Stimulated activated CD4-positive, alpha-beta T cell treated with anti-CD3 and anti-CD28 coated beads, Interleukin-2, amount 100 ng/mL, for 4 hours (primary cell): ENCODE measurements at regions not wholly inside any gene's neighbourhood (a gene's known extent, or its start where the extent isn't known, plus 50 kb on each side); places are given as distances from the start of the nearest gene placed in this dataset.
"Not testable (repeated sequence)": the region's sequence is repeated elsewhere in the genome, so short reads cannot be mapped to it uniquely, and the experiment has no call there.

Experiments
- DNase-seq: peaks from one replicate; pipeline ENCODE4 v3.0.0-alpha.2; 2020; ENCODE audit warnings: low read depth

DNA sequence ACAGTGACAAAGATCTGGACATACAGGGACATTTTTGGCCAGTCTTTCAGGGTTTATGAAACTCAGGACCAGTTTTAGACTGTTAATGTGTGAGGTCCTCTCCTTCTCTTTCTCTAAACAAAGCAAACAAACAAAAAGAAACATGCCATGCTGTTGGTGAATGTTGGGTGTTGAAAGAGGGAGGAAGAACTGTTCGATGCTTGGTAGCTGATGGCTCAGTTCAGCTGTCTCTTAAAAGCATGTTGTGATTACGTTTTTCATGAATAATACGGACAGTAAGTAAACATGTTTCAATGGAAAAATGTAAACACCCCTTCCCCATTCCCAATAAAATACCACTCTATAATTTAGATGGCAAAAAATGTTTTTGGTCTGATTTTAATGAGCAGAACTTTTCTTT is 219.1 kb downstream of the SEC23IP start:
- no peak for DNase-seq

DNA sequence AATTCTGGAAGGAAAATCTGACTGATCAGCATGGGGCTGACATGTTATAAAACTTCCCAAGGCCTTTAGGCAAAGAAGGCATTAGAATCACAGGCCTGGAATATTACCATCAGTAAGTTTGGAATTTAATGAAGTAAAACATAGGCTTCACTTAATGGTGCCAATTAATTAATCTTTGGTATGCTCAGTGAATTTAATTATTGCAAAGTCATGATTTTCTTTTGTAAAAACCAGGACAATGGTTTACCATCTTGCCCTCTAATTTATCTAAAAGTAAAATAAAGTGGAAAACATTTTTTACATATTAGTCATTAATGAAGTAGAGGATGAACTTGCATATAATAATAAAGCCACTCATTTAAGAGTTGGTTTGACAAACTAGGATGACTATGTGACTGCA is 220.3 kb downstream of the SEC23IP start:
- no peak for DNase-seq

- DNase-seq = no peak
Observed at GRCh38 chr10:120115959-120116358, 223.4 kb downstream of the SEC23IP start.

DNA sequence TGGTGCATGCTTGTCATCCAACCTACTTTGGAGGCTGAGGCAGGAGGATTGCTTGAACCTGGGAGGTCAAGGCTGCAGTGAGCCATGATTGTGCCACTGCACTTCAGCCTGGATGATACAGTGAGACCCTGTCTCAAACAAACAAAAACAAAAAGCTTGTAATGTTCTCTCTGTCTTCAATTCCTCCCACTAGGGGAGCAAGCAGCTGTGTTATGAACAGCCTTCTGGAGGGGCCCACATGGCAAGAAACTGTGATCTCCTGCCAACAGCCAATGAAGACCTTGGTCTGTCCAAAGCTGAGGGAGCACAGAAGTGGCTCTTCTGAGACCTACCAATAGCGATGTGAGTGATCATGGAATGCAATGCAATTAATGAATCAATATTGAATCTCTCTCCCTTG is 229.2 kb downstream of the SEC23IP start:
- no peak for DNase-seq

GRCh38 chr10:120131183-120131582 is 238.7 kb downstream of the SEC23IP start:
- no peak for DNase-seq

- DNase-seq = no peak
Observed at GRCh38 chr10:120132811-120133210, 240.3 kb downstream of the SEC23IP start.

GRCh38 chr10:120138689-120139088 is 246.2 kb downstream of the SEC23IP start:
- DNase-seq = no peak

GRCh38 chr10:120145107-120145506 is 252.6 kb downstream of the SEC23IP start:
- no peak for DNase-seq

DNA sequence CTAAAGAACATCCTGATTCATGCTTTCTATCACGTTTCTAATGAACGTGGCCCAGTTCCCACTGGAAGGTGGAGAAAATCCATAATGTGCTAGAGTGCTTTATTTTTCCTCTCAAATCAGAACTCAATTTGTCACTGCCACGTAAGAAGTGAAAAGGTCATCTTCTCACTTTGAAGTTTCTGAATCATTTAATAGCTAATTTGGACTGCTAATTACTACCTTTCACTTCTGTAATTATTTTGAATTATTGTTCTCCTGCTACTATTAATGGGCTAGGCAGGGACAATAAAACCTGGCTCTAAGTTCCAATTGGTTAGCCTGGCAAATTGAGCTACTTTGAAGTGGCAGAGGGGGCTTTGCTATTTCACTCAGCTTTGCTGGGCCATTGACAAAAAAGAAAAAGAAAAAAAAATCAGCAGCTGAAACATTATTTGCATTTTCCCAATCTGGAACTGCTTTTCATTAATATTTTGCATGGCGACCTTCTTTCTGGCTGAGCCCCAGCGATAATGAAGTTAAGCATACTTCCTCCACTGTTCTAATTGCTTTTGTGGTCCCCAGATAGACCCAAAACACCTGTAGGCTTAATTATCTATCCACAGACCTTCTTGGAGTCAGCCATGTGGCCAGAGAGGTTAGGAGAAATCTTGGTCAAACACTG is 264.2 kb downstream of the SEC23IP start:
- no peak for DNase-seq

DNA sequence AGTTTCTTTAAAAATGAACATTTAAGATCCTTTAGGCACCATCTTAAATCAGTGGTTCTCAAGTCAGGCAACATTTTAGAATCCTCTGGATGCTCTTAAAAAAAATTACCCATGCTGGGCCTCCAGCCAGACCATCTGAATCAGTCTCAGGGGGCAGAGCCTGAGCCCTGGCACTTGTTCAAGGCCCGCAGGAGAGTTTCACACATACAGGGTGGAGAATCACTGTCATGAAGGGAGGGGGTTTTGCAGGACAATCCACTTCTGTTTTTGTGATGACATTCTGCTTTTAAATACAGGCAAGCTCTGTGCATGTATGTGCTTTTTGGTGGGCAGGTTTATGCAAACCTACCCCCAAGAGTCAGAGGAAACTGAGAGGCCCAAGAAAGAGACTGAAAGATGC is 268.6 kb downstream of the SEC23IP start:
- no peak for DNase-seq

DNA sequence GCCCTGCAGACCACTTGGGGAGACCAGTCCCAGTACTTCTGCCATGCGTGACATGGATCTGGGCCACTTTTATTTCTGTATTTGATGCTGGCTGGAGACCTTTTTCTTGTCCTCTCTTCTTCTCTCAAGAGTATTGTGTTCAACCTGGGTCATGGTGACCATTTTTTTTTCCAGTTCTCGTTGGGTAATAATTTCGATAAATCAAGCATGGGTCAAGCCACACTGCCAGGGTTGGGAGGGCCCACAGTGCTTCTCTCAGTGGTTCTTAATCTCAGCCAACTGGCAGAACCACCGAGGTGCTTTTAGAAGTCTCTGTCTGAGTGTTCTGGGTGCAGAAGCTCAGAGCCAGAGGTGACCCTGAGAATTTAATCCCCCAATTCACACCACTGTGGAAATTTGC is 269.9 kb downstream of the SEC23IP start:
- DNase-seq = no peak

- no peak for DNase-seq
Observed at GRCh38 chr10:120172356-120172755, 279.8 kb downstream of the SEC23IP start.

DNA sequence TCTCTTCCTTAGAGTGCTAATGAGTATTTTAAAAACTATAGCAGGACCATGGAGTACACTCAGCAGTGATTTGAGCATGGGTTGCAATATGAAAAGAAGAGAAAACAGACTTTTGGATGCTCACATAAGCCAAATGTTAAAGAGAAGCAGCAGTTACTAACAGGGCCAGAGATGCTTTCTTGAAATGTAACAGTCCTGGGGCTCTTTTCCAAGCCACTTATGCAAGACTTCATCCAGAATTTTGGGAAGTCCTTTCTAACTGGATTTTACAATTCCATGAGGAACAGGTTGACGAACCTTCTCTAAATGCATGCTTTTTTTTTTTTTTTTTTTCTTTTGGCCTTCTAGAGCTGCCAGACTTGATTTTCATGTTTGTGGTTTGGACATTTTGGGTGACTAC is 282.0 kb downstream of the SEC23IP start:
- DNase-seq = no peak

DNA sequence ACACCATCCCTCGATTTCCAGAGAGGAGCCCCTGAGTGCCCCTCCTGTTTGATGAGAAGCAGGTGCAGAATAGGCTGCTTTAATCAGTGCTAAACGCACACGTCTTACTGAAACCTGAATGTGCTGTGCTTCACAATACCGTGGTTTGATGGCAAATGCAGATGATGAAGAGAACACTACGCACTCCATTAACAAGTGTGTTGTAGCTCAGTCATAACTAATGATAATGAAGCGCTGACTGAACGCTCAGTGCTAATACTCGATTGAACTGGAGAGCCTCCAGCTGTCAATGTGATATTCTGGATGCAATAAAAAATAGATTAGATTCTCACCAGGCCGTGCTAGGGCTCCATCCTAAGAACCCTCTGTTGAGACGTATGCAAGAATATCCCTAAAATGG is 279.7 kb upstream of the PLPP4 start:
- DNase-seq = no peak

DNA sequence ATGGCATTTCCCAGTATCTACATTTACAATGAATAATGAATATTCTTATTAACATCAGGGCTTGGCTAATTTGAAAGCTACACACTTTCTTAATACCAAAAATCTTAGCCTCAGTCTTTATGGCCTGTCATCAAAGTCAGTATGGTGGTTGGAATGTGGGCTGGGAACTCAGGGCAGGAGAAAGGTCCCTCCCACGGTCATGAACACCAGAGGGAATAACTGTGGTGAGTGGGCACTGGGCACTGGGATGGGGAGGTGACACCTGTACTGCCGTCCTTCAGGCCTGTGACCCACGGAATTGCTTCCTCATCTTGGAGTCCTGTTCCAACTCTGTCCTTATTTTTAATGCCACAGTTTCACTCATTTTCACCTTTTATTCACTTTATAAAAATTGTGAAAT is 276.9 kb upstream of the PLPP4 start:
- no peak for DNase-seq

DNA sequence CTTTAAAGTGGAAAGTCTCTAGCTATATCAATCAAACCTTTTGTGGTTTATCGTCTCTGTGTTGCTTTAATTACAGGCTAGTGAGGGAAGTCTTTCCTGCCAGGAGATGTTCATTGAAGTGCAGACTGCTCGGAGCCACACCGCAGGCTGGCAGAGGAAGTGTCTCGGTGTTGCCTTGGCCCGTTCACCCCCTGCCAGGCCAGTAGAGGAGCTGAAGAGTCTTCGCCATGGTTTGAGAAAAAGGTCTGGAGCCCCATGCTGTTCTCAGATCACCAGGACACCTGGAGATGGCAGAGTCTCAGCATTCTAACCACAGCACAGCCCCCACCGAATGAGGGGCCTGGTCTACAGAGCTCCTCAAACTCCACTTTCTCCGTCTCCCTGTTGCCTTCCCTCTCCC is 275.9 kb upstream of the PLPP4 start:
- no peak for DNase-seq

DNA sequence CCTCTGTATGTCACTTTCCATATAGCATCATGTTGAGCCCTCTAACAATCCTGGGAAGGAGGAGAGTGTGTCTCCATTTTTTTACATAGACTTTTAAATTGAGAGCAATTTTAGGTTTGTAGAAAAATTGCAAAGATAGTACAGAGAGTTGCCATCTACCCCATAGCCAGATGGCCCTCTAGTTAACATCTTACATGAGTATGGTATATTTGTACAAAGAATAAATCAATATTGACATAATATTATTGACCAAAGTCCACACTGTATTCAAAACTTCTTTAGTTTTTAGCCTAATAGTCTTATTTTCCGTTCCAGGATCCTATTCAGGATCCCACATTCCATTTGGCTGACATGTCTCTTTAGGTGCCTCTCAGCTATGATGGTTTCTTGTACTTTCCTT is 274.6 kb upstream of the PLPP4 start:
- no peak for DNase-seq

DNA sequence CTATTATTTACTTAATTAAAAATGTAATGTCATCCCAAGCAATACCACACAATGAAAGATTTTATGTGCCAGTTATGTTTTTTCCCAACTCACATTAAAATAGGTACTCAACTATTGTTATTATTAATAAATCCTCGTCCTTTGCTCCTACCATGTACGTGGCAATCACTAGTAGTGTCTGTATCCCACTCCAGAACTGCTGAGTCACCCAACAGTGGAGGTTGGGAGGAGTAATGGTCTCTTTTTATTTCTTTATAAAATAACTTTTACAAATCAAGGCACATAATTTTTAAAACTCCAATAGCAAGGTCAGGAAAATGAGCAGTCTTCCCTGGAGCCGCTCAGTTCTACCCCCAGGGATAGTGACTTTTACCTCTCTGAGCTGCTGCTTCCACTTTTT is 273.5 kb upstream of the PLPP4 start:
- DNase-seq = no peak

GRCh38 chr10:120184547-120185337 is 272.3 kb upstream of the PLPP4 start:
- no peak for DNase-seq

DNA sequence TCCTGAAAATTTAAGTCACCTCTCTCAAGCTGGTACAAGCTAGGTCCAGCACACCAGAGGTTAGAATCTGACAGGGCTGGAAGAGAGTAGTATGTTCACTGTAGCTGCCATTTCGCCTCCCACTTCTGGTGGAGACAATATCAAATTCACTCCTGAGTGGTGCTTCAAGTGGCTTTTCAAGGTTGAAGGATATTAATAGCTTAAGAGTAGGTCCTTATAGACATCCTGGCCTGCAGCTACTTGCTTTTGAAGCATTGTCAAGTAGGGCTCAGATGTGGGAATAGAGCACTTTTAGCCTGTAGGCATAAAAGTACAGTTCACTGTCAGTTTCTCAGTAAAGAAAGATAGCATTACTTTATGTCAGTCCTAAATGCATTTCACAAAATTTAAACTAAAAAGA is 270.5 kb upstream of the PLPP4 start:
- DNase-seq = no peak

GRCh38 chr10:120187168-120187567 is 269.9 kb upstream of the PLPP4 start:
- not testable (repeated sequence) for DNase-seq

GRCh38 chr10:120188950-120189349 is 268.1 kb upstream of the PLPP4 start:
- DNase-seq = no peak

DNA sequence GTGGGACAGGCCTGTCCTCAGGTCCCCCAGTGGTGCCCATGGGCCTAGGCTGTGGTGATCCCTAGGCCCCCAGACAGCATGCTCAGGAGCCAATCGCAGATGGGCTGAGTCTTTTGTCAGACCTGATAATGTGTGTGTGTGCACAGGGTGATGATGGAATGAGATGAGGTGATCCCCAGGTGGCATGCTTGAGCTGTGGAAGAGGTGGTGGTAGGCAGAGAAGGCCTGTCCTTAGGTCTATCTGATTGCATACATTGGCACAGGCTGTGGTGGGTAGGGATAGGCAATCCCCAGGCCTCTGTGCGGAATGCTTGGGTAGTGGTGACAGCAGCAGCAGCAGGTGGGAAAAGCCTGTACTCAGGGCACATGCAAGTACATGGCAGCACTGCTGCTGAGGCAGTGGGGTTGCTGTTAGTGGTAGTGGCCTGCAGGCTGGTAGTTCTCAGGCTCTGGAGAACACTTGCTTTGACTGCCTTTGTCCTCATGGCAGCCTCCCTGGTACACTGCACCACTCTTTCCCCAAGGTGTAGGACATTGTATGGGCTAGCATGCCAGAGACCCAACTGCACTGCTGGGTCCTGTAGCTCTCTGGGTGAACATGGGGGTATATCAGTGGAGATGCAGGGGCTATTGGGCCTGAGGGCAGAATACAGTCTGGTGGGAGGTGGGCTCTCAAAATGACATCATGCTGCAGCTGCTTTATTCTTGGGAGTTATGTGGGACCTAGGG is 260.9 kb upstream of the PLPP4 start:
- no peak for DNase-seq
